Retinal pigment epithelial cell (primary cell): ENCODE measurements at regions not wholly inside any gene's neighbourhood (a gene's known extent, or its start where the extent isn't known, plus 50 kb on each side); places are given as distances from the start of the nearest gene placed in this dataset.

Source experiments
- DNase-seq: peaks from one replicate; pipeline ENCODE4 v3.0.0-alpha.2; 2010; ENCODE audit warnings: low read depth
- H3K4me3 ChIP-seq: 2 replicates; pipeline ENCODE4 v1.5.1; 2011; ENCODE audit warnings: mild to moderate bottlenecking, low read length, control low read depth, moderate library complexity
- CTCF ChIP-seq: conservative IDR thresholded peaks from 2 replicates; pipeline ENCODE4 v1.5.1; 2011; ENCODE audit warnings: low read depth, low read length, control low read depth, inconsistent platforms

- no peak for TF ChIP-seq CTCF
- H3K4me3 ChIP-seq, result no peak overlapping the region
- no peak for DNase-seq
These were observed 64.5 kb upstream of the LRIG1 start for GRCh38 chr3:66565301-66565700.

DNA sequence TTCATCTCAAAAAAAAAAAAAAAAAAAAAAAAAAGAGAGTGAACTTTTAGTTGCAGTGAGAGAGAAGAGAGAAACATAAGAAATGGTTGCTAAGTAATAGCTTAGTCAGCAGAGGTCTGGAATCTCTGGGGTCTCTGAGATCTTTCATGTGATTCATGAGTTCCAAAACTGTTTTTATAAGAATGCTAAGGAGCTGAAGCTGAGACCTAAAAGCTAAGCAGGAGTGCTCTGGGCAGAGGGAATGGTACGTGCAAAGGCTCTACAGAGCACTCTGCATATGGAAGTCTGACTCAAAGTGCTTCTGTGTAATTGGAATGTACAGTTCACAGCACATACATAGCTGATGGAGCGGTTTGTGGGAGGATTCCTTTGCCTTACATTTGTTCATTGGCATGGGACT lies 66.3 kb upstream of the LRIG1 start:
- TF ChIP-seq CTCF, result no peak
- peak; percentile 80 for DNase-seq
- H3K4me3 ChIP-seq, result no peak overlapping the region

DNA sequence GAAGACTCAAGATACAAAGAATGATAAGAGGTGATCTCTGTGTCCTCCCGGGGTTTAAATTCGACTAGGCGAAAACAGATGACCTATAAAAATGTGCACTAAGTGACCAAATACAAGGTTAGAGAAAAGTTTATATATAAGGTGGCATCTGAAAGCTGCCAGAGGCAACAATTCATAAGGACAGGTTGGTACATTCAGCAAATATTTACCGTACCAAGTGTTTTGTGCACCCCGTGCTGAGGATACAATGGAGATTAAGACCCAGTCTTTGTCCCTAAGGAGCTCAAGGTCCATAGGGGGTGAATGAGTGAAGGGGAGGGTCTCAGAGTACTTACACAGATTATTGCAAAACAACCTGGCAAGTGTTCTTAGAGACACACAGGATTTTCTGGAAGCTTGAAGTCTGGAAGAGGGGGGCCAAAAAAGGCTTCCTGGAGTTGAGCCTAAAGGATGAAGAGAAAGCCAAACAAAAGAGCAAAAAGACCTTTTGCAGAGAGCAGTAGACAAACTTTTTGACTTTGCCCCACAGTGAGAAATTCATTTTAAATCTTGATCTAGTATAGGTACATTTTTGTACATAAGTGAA lies 71.4 kb upstream of the LRIG1 start:
- no peak for DNase-seq
- no peak overlapping the region for H3K4me3 ChIP-seq
- no peak for TF ChIP-seq CTCF

DNA sequence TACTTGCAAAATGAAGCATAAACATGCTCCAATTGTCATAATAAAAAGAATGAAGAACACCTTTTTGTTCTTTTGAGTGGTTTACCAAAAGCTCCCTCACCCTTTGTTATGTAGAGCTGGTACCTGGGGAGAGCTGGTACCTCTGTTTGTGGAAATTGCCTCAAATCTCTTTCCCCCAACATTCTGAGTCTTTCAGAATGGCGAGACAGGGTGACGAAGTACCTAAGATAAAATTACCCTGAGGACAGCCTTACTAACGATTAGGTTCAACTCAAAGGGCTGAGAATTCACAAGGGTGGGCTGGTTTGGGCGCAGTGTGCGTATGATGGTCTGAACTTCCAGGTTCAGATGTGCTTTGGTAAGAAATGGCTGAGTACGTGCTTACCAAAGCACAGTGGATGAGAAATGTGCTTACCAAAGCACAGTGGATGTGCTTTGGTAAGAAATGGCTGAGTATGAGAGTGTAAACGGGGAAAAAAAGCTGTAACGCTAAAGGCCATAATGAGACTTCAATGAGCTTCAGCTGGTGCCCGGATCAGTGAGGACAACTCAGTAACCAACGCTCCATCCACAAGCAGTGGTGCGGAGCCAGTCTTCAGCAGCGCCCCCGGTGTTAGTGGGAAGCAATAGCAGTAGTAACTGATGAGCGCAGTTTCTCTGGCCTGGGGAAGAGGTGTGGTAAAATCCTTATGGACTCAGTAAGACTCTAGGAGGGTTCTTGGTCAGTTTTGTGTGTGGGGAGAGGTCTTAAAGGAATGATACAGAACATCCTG lies 72.3 kb upstream of the LRIG1 start:
- TF ChIP-seq CTCF, result peak; percentile 45
- DNase-seq, result no peak
- H3K4me3 ChIP-seq, result no peak overlapping the region

GRCh38 chr3:66574091-66574490 lies 73.3 kb upstream of the LRIG1 start:
- no peak overlapping the region for H3K4me3 ChIP-seq
- TF ChIP-seq CTCF, result no peak
- no peak for DNase-seq

GRCh38 chr3:66577426-66578203 lies 76.8 kb upstream of the LRIG1 start:
- no peak for DNase-seq
- no peak overlapping the region for H3K4me3 ChIP-seq
- TF ChIP-seq CTCF, result no peak
